HEK293 (cell line): ENCODE measurements at regions not wholly inside any gene's neighbourhood (a gene's known extent, or its start where the extent isn't known, plus 50 kb on each side); places are given as distances from the start of the nearest gene placed in this dataset.

Experiments used
- CTCF ChIA-PET: fragments of 350-600 bp; formaldehyde crosslinking; extraction: SDS; loops from one replicate; lab custom pipeline; 2021; ENCODE audit warnings: antibody characterized with exemption; lab: Yijun Ruan, JAX
- POLR2A ChIA-PET: fragments of 300-600 bp; formaldehyde crosslinking; extraction: SDS; loops from one replicate; lab custom pipeline; 2020; ENCODE audit warnings: antibody characterized with exemption, inconsistent platforms; lab: Yijun Ruan, JAX
- H3K27ac ChIP-seq: fragments of 200-500 bp; sonication (Bioruptor generic); 2 replicates; pipeline ENCODE4 v1.5.1; 2014; ENCODE audit warnings: low read depth, low read length, control low read depth, inconsistent platforms; ENCODE audit errors: extremely low read depth
- H3K36me3 ChIP-seq, 2 experiments: fragments of 200-500 bp in 1 of 2; sonication (Bioruptor generic) in 1 of 2; 1 replicate in 1 of 2; 2 replicates in 1 of 2; pipeline ENCODE4 v1.5.1; 2014 to 2017; ENCODE audit warnings: inconsistent platforms in 2 of 2, low read length in 2 of 2; ENCODE audit not compliant: control insufficient read depth in 2 of 2, insufficient read depth in 1 of 2
- H3K4me1 ChIP-seq: fragments of 200-500 bp; sonication (Bioruptor generic); 2 replicates; pipeline ENCODE4 v1.5.1; 2014; ENCODE audit warnings: mild to moderate bottlenecking, low read length, inconsistent platforms; ENCODE audit not compliant: control insufficient read depth, insufficient read depth
- H3K4me3 ChIP-seq: 2 replicates; pipeline ENCODE4 v1.5.1; 2011; ENCODE audit warnings: low read depth, mild to moderate bottlenecking, control low read depth, low read length, moderate library complexity
- H3K9me3 ChIP-seq: fragments of 200-500 bp; sonication (Bioruptor generic); 2 replicates; pipeline ENCODE4 v1.5.1; 2014; ENCODE audit warnings: low read depth, low read length, inconsistent platforms; ENCODE audit not compliant: control insufficient read depth, insufficient read depth
- IKZF3 ChIP-seq: fragments of 450-650 bp; IDR thresholded peaks from 2 replicates; pipeline ENCODE4 v1.5.0; 2018; ENCODE audit warnings: missing biosample characterization, mild to moderate bottlenecking, missing genetic modification characterization, moderate library complexity
- OVOL3 ChIP-seq: fragments of 450-650 bp; formaldehyde crosslinking; IDR thresholded peaks from 2 replicates; pipeline ENCODE4 v1.5.1; 2016; ENCODE audit warnings: missing biosample characterization, missing genetic modification characterization
- SALL2 ChIP-seq: fragments of 450-650 bp; formaldehyde crosslinking; IDR thresholded peaks from 2 replicates; pipeline ENCODE4 v1.5.0; 2017; ENCODE audit warnings: missing biosample characterization, mild to moderate bottlenecking, missing genetic modification characterization, borderline replicate concordance
- ZBTB17 ChIP-seq: fragments of 450-650 bp; formaldehyde crosslinking; IDR thresholded peaks from 2 replicates; pipeline ENCODE4 v1.5.1; 2016; ENCODE audit warnings: missing biosample characterization, missing genetic modification characterization
- ZBTB7A ChIP-seq: fragments of 450-650 bp; formaldehyde crosslinking; IDR thresholded peaks from 2 replicates; pipeline ENCODE4 v1.5.1; 2016; ENCODE audit warnings: low read depth, missing biosample characterization, missing genetic modification characterization
- ZNF169 ChIP-seq: fragments of 450-650 bp; formaldehyde crosslinking; IDR thresholded peaks from 2 replicates; pipeline ENCODE4 v1.5.1; 2016; ENCODE audit warnings: missing biosample characterization, missing genetic modification characterization
- ZNF23 ChIP-seq: fragments of 450-650 bp; formaldehyde crosslinking; IDR thresholded peaks from 2 replicates; pipeline ENCODE4 v1.5.1; 2016; ENCODE audit warnings: missing biosample characterization, missing genetic modification characterization, borderline replicate concordance
- ZNF341 ChIP-seq: fragments of 450-650 bp; formaldehyde crosslinking; IDR thresholded peaks from 2 replicates; pipeline ENCODE4; 2016; ENCODE audit warnings: low read depth, missing biosample characterization, missing genetic modification characterization
- ZNF514 ChIP-seq: fragments of 450-650 bp; formaldehyde crosslinking; IDR thresholded peaks from 2 replicates; pipeline ENCODE4 v1.5.1; 2016; ENCODE audit warnings: missing biosample characterization, missing genetic modification characterization
- ZNF548 ChIP-seq: fragments of 450-650 bp; formaldehyde crosslinking; IDR thresholded peaks from 2 replicates; pipeline ENCODE4 v1.5.1; 2016; ENCODE audit warnings: missing biosample characterization, missing genetic modification characterization
- ZNF571 ChIP-seq: fragments of 450-650 bp; formaldehyde crosslinking; IDR thresholded peaks from 2 replicates; pipeline ENCODE4 v1.5.0; 2017; ENCODE audit warnings: missing biosample characterization, missing genetic modification characterization
- ZNF623 ChIP-seq: fragments of 450-650 bp; formaldehyde crosslinking; IDR thresholded peaks from 2 replicates; pipeline ENCODE4 v1.5.1; 2016; ENCODE audit warnings: missing biosample characterization, missing genetic modification characterization
- ZNF785 ChIP-seq: fragments of 450-650 bp; formaldehyde crosslinking; IDR thresholded peaks from 2 replicates; pipeline ENCODE4 v1.5.1; 2016; ENCODE audit warnings: missing biosample characterization, missing genetic modification characterization
- TF ChIP-seq, protein P1 (sequence below): fragments of 450-650 bp; formaldehyde crosslinking; IDR thresholded peaks from 2 replicates; pipeline ENCODE4 v1.5.1; 2016; ENCODE audit warnings: missing biosample characterization, missing genetic modification characterization
- TF ChIP-seq, protein P2 (sequence below): fragments of 450-650 bp; formaldehyde crosslinking; conservative IDR thresholded peaks from 2 replicates; pipeline ENCODE4 v1.5.1; 2016; ENCODE audit warnings: low read depth, missing biosample characterization, missing genetic modification characterization
- TF ChIP-seq, protein P3 (sequence below): fragments of 450-650 bp; formaldehyde crosslinking; IDR thresholded peaks from 2 replicates; pipeline ENCODE4 v1.5.1; 2016; ENCODE audit warnings: missing biosample characterization, missing genetic modification characterization, borderline replicate concordance

DNA sequence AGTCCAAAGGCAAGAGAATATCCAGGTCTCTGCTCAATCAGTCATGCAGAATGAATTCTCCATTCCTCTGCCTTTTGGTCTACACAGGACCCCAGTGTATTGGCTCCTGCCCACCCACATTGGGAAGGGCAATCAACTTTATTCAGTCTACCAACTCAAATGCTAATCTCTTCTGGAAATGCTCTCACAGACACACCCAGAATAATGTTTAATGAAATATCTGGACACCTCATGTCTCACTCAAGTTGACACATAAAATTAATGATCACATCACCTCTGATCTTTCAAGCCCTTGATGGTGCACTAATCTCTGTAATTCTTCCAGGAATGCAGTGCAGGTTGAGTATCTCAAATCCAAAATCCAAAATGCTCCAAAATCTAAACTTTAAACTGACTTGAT lies 315.6 kb downstream of the HRH4 start (continued):
- TF ChIP-seq OVOL3 (no peak), ZBTB17 (tag by site-specific recombination) (no peak), SALL2 (tag by site-specific recombination) (no peak), ZNF571 (no peak), ZNF785 (tag by site-specific recombination) (no peak)
- TF ChIP-seq, protein P1, sequence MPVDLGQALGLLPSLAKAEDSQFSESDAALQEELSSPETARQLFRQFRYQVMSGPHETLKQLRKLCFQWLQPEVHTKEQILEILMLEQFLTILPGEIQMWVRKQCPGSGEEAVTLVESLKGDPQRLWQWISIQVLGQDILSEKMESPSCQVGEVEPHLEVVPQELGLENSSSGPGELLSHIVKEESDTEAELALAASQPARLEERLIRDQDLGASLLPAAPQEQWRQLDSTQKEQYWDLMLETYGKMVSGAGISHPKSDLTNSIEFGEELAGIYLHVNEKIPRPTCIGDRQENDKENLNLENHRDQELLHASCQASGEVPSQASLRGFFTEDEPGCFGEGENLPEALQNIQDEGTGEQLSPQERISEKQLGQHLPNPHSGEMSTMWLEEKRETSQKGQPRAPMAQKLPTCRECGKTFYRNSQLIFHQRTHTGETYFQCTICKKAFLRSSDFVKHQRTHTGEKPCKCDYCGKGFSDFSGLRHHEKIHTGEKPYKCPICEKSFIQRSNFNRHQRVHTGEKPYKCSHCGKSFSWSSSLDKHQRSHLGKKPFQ (tag by site-specific recombination): no peak

DNA sequence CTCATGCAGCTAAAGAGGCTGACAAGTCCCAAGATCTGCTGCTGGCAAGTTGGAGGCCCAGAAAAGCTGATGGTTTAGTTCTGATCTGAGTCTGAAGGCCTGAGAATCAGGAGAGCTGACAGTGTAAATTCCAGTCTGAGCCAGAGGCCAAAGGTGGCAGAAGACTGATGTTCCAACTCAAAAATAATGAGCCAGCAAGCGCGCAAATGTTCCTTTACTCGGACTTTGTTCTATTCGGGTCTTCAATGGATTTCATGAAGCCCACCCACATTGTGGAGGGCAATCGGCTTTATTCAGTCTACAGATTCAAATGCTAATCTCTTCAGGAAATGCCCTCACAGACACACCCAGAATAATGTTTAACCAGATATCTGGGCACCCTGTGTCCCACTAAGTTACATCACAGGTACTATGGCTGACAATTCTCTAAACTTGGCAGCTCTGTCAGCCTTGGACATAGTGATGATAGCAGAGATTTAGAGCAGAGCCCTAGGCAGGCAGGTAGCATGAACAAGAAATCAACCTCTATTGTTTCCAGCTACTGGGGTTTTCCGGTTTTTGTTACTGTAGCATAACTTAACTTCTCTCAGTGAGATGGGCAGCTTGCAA lies 318.5 kb downstream of the HRH4 start:
- no peak overlapping the region for H3K4me3 ChIP-seq
- H3K9me3 ChIP-seq: no peaks in the 10 kb centered on the region
- ChIA-PET POLR2A (no interaction called here), CTCF (interaction anchor here (0.5 to 0.7 kb wide), 3 partner anchors 11 to 1142 kb away, joined by 3 to 4 read pairs (median 4); no protein-coding TSS in a partner anchor)
- H3K4me1 ChIP-seq: no peaks in the 10 kb centered on the region
- TF ChIP-seq ZNF169 (tag by site-specific recombination) (no peak), ZNF23 (tag by site-specific recombination) (no peak), ZNF623 (no peak), ZNF548 (no peak), IKZF3 (tag by site-specific recombination) (no peak), ZBTB7A (no peak)
- TF ChIP-seq, protein P2, sequence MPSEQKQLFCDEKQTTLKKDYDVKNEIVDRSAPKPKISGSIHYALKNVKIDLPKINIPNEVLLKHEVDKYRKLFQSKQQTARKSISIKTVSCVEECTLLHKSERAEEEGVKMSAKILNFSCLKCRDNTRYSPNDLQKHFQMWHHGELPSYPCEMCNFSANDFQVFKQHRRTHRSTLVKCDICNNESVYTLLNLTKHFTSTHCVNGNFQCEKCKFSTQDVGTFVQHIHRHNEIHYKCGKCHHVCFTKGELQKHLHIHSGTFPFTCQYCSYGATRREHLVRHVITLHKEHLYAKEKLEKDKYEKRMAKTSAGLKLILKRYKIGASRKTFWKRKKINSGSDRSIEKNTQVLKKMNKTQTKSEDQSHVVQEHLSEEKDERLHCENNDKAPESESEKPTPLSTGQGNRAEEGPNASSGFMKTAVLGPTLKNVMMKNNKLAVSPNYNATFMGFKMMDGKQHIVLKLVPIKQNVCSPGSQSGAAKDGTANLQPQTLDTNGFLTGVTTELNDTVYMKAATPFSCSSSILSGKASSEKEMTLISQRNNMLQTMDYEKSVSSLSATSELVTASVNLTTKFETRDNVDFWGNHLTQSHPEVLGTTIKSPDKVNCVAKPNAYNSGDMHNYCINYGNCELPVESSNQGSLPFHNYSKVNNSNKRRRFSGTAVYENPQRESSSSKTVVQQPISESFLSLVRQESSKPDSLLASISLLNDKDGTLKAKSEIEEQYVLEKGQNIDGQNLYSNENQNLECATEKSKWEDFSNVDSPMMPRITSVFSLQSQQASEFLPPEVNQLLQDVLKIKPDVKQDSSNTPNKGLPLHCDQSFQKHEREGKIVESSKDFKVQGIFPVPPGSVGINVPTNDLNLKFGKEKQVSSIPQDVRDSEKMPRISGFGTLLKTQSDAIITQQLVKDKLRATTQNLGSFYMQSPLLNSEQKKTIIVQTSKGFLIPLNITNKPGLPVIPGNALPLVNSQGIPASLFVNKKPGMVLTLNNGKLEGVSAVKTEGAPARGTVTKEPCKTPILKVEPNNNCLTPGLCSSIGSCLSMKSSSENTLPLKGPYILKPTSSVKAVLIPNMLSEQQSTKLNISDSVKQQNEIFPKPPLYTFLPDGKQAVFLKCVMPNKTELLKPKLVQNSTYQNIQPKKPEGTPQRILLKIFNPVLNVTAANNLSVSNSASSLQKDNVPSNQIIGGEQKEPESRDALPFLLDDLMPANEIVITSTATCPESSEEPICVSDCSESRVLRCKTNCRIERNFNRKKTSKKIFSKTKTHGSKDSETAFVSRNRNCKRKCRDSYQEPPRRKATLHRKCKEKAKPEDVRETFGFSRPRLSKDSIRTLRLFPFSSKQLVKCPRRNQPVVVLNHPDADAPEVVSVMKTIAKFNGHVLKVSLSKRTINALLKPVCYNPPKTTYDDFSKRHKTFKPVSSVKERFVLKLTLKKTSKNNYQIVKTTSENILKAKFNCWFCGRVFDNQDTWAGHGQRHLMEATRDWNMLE (tag by site-specific recombination): no peak
- no peak overlapping the region for H3K27ac ChIP-seq
- H3K36me3 ChIP-seq: no peaks in the 10 kb centered on the region

DNA sequence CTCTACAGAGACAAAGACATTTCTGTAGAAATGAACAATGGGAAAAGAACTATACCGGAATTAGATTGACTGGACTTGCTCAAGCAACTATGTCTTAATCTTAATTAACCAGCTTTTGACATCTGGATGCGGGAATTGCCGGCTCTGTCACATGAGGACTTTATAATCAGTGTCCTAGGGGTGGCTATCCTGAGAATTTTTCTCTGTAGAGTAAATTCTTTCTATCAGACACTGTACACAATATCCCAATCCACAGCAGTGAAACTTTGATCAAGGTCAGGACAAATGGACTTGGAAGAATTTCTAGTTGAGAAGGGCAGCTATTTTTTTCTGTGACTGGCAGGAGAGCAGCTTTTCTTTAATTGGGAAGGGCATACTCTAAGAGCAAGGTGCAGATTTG lies 322.1 kb downstream of the HRH4 start:
- no peaks in the 10 kb centered on the region for H3K36me3 ChIP-seq
- H3K9me3 ChIP-seq: no peaks in the 10 kb centered on the region
- CTCF ChIA-PET: interaction anchor here (0.6 to 1.1 kb wide), 4 partner anchors 44 to 586 kb away, joined by 3 to 4 read pairs (median 4); no protein-coding TSS in a partner anchor
- POLR2A ChIA-PET: no interaction called here
- no peaks in the 10 kb centered on the region for H3K4me1 ChIP-seq
- no peak overlapping the region for H3K27ac ChIP-seq
- H3K4me3 ChIP-seq: no peak overlapping the region
- TF ChIP-seq, protein P3, sequence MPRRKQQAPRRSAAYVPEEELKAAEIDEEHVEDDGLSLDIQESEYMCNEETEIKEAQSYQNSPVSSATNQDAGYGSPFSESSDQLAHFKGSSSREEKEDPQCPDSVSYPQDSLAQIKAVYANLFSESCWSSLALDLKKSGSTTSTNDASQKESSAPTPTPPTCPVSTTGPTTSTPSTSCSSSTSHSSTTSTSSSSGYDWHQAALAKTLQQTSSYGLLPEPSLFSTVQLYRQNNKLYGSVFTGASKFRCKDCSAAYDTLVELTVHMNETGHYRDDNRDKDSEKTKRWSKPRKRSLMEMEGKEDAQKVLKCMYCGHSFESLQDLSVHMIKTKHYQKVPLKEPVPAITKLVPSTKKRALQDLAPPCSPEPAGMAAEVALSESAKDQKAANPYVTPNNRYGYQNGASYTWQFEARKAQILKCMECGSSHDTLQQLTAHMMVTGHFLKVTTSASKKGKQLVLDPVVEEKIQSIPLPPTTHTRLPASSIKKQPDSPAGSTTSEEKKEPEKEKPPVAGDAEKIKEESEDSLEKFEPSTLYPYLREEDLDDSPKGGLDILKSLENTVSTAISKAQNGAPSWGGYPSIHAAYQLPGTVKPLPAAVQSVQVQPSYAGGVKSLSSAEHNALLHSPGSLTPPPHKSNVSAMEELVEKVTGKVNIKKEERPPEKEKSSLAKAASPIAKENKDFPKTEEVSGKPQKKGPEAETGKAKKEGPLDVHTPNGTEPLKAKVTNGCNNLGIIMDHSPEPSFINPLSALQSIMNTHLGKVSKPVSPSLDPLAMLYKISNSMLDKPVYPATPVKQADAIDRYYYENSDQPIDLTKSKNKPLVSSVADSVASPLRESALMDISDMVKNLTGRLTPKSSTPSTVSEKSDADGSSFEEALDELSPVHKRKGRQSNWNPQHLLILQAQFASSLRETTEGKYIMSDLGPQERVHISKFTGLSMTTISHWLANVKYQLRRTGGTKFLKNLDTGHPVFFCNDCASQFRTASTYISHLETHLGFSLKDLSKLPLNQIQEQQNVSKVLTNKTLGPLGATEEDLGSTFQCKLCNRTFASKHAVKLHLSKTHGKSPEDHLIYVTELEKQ: no peak
- no peak for TF ChIP-seq ZNF341 (tag by site-specific recombination)
- no peak for TF ChIP-seq ZNF514 (tag by site-specific recombination)
